Body of pancreas (tissue), 4 donors: ENCODE measurements at regions not wholly inside any gene's neighbourhood (a gene's known extent, or its start where the extent isn't known, plus 50 kb on each side); places are given as distances from the start of the nearest gene placed in this dataset.

ENCODE experiments used
- ATAC-seq: fragments of 150-250 bp; one replicate; pipeline ENCODE4 v1.9.1; 2016
- DNase-seq, 4 donors: peaks; one replicate each; pipeline ENCODE4 v3.0.0-alpha.2; 2019
- H3K27ac ChIP-seq, 4 donors: fragments of 200-600 bp; sonication (generic); 1 replicate in 3 of 4; 2 replicates in 1 of 4; pipeline versions ENCODE4 v1.5.1 to v1.6.1; 2016 to 2019; ENCODE audit warnings: mild to moderate bottlenecking in 1 of 4, mixed read lengths in 1 of 4, moderate library complexity in 1 of 4
- H3K27me3 ChIP-seq, 2 donors: fragments of 200-600 bp; sonication (generic); one replicate each; pipeline ENCODE4 v1.6.0; 2016; ENCODE audit warnings: mild to moderate bottlenecking in 1 of 2
- H3K36me3 ChIP-seq, 2 donors: fragments of 200-600 bp; sonication (generic); replicated peaks in 1 of 2; 2 replicates each; pipeline ENCODE4 v1.5.1; 2016; ENCODE audit warnings: low read depth in 2 of 2; ENCODE audit not compliant: insufficient read depth in 1 of 2
- H3K4me1 ChIP-seq: fragments of 200-600 bp; sonication (generic); one replicate; pipeline ENCODE4 v1.6.0; 2016
- H3K4me3 ChIP-seq, 2 donors: fragments of 200-600 bp; sonication (generic); 1 replicate in 1 of 2; 2 replicates in 1 of 2; pipeline ENCODE4 v1.5.1; 2016 to 2019
- H3K9me3 ChIP-seq, 3 donors: fragments of 200-600 bp; sonication (generic); 1 replicate in 2 of 3; 2 replicates in 1 of 3; pipeline ENCODE4 v1.5.1; 2016
- POLR2A ChIP-seq, 3 donors: fragments of 450-650 bp; IDR thresholded peaks; one replicate each; pipeline ENCODE4 v1.6.1; 2016; ENCODE audit warnings: antibody characterized with exemption in 3 of 3, mild to moderate bottlenecking in 2 of 3
- whole genome bisulfite sequencing, 2 donors: methylation state at CpG; one replicate each; pipeline ENCODE4 v1.1.5; 2017; 5-methylcytosine and 5-hydroxymethylcytosine counted together
- intact Hi-C: fragments of 100-400 bp; cut with DNase I; formaldehyde crosslinking; loops from one replicate; pipeline ENCODE4 v1.15.1; 2023
- TF ChIP-seq, protein P1 (sequence below), 7 experiments: fragments of 450-650 bp in 4 of 7; fragments of 200-600 bp in 3 of 7; sonication (generic) in 3 of 7; IDR thresholded peaks; one replicate each; pipeline ENCODE4 v1.5.1; 2016 to 2019; ENCODE audit warnings: antibody characterized with exemption in 7 of 7

DNA sequence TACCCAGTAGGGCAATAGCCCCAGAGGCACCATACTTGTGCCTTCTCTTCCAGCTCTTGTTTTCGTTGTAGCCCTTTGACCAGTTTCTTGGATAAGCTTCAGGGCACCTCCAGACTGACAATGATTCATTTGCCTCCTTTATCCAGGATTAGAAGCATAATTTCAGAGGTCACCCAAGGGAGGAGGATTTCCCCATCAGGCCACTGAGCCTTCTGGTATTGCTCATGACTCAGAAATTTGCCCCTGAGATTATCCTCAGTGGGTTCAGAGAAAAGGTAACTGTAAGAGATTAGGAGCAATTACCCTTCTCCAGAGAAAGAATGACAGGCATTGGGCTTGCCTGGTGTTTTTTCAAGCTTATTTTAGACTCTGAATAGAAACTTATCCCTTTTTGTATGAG, 147.9 kb downstream of the MSX2 start:
- no peaks in the 10 kb centered on the region for H3K27me3 ChIP-seq
- 50 to 53% methylated on average over 1 of the region's 1 CpG for WGBS, 2 donors
- no peak overlapping the region for H3K27ac ChIP-seq
- ATAC-seq, result no peak
- DNase-seq, result no peak
- H3K9me3 ChIP-seq, result no peaks in the 10 kb centered on the region
- intact Hi-C loops, result no loop called here
- no peaks in the 10 kb centered on the region for H3K4me1 ChIP-seq
- no peak overlapping the region for H3K4me3 ChIP-seq
- no peaks in the 10 kb centered on the region for H3K36me3 ChIP-seq
- TF ChIP-seq, protein P1, sequence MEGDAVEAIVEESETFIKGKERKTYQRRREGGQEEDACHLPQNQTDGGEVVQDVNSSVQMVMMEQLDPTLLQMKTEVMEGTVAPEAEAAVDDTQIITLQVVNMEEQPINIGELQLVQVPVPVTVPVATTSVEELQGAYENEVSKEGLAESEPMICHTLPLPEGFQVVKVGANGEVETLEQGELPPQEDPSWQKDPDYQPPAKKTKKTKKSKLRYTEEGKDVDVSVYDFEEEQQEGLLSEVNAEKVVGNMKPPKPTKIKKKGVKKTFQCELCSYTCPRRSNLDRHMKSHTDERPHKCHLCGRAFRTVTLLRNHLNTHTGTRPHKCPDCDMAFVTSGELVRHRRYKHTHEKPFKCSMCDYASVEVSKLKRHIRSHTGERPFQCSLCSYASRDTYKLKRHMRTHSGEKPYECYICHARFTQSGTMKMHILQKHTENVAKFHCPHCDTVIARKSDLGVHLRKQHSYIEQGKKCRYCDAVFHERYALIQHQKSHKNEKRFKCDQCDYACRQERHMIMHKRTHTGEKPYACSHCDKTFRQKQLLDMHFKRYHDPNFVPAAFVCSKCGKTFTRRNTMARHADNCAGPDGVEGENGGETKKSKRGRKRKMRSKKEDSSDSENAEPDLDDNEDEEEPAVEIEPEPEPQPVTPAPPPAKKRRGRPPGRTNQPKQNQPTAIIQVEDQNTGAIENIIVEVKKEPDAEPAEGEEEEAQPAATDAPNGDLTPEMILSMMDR (IDR thresholded peaks at IDR 0.05), result no peak
- TF ChIP-seq POLR2A (IDR thresholded peaks at IDR 0.05), result no peak

DNA sequence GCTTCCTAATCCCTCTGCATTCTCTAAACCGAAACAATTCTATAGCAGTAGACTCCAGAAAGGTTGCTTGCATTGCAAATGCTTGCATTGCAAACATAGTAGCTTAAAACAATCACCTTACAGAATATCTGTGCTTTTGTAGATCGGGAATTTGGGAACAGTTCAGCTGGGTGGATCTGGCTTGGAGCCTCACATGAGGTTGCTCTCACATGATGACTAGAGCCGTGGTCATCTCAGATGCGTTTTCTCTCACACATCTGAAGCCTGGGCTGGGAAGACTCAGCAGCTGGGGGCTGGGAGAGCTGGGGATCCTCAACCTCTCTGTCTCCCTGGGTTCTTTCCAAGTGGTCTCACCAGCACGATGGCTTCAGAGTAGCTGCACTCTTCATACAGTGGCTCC, 127.8 kb downstream of the MSX2 start:
- DNase-seq (no peak), ATAC-seq (no peak)
- intact Hi-C loops, result no loop called here
- Histone ChIP-seq H3K27me3 (no peaks in the 10 kb centered on the region), H3K36me3 (no peaks in the 10 kb centered on the region), H3K4me1 (no peaks in the 10 kb centered on the region), H3K4me3 (no peak overlapping the region), H3K27ac (no peak overlapping the region), H3K9me3 (no peaks in the 10 kb centered on the region)
- TF ChIP-seq, protein P1 (IDR thresholded peaks at IDR 0.05), result no peak
- TF ChIP-seq POLR2A (IDR thresholded peaks at IDR 0.05), result no peak
- WGBS, 2 donors, result 41 to 49% methylated on average over 5 of the region's 5 CpGs

DNA sequence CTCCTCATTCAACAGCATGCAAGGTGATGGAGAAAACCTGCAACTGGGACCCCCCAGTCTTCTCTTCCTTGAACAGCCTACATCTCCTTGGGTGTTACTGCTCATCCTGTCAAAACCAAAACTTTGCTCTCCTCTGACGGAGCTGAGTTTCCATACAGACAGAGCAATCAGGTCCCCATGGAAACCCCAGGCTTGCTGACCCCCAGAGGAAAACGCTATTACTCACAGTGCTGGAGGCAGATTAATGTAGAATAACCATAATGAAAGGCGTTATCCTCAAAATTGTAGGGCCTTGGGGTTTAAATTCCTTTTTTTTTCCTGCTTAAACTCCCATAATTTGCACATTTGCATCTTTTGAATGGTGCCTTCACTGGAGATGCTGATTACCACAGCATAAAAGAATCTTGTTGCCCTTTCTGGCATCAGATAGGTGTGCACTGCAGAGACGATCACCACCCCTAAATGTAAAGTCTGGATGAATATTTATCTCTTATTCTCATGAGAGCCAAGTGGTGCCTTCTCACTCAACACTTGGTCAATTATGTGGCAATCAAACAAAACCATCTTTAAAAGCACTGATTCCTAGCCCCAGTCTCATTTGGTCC, 126.3 kb downstream of the MSX2 start:
- Histone ChIP-seq H3K4me1 (no peaks in the 10 kb centered on the region), H3K27me3 (no peaks in the 10 kb centered on the region), H3K9me3 (no peaks in the 10 kb centered on the region), H3K27ac (no peak overlapping the region), H3K36me3 (no peaks in the 10 kb centered on the region), H3K4me3 (no peak overlapping the region)
- 32 to 38% methylated on average over 4 of the region's 4 CpGs for WGBS, 2 donors
- intact Hi-C loops, result no loop called here
- no peak for ATAC-seq
- TF ChIP-seq POLR2A (IDR thresholded peaks at IDR 0.05), result no peak
- TF ChIP-seq, protein P1 (IDR thresholded peaks at IDR 0.05), result no peak
- DNase-seq, result no peak

DNA sequence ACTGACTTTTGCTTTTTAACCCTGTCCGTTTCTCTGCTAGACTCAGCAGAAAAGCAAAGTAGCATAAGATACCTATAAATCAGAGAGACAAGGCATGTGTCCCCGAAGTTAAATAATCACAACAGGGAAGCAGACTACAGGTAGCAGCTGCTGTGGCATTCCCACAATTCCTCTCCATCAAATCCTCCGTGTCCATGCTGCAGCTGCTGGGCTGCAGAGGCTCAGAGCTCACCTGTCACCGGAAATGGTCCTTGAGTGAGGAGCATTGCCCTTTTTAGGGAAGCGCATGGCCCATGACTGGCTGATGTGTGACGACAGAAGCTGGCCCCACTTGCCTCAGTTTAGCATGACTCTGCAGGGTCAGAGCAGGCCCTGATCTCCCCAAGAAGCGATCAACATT, 125.0 kb downstream of the MSX2 start:
- Histone ChIP-seq H3K27ac (no peak overlapping the region), H3K9me3 (no peaks in the 10 kb centered on the region), H3K4me1 (no peaks in the 10 kb centered on the region), H3K4me3 (no peak overlapping the region), H3K27me3 (no peaks in the 10 kb centered on the region), H3K36me3 (no peaks in the 10 kb centered on the region)
- no peak for ATAC-seq
- TF ChIP-seq, protein P1 (IDR thresholded peaks at IDR 0.05), result no peak
- no peak for TF ChIP-seq POLR2A (IDR thresholded peaks at IDR 0.05)
- 40 to 55% methylated on average over 3 to 7 of the region's 7 CpGs for WGBS, 2 donors
- intact Hi-C loops, result no loop called here
- no peak for DNase-seq

DNA sequence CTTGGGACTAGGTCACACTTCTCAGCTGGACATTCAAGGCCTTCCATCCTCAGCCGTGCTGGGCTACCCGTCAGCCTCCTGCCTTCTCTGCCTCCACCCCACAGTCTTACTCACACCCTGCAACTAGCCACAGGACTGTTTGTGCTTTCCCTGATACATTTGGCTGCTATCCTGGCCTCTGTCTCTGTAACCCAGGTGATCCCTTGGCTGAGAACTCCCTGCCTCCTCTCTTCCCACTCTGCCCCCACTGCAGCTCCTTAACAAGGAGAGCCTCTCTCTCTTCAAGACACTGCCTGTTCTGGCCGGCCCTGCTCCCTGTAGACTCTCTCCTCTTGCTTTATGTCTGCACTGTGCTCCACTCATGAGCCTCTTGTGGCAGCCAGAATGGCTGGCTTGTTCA, 120.6 kb downstream of the MSX2 start:
- H3K27ac ChIP-seq, result no peak overlapping the region
- TF ChIP-seq, protein P1 (IDR thresholded peaks at IDR 0.05), result no peak
- no peak for TF ChIP-seq POLR2A (IDR thresholded peaks at IDR 0.05)
- H3K4me1 ChIP-seq, result no peaks in the 10 kb centered on the region
- H3K9me3 ChIP-seq, result no peaks in the 10 kb centered on the region
- no peaks in the 10 kb centered on the region for H3K27me3 ChIP-seq
- ATAC-seq (no peak), DNase-seq (peak in 1 of 4 donors; percentile 8)
- WGBS, 2 donors, result 52 to 57% methylated on average over 3 of the region's 3 CpGs
- no peaks in the 10 kb centered on the region for H3K36me3 ChIP-seq
- H3K4me3 ChIP-seq, result no peak overlapping the region
- intact Hi-C loops, result no loop called here
